H9 (cell line): ENCODE measurements at regions not wholly inside any gene's neighbourhood (a gene's known extent, or its start where the extent isn't known, plus 50 kb on each side); places are given as distances from the start of the nearest gene placed in this dataset.
A peak's percentile ranks its signal among the peaks of the same experiment; 100 is the strongest.

Experiments used
- DNase-seq: peaks from one replicate; pipeline ENCODE4 v3.0.0-alpha.2; 2017
- H2AFZ ChIP-seq: one replicate; pipeline ENCODE4 v1.6.1; 2013; ENCODE audit warnings: mild to moderate bottlenecking, low read length, control low read depth, moderate library complexity
- H2AK5ac ChIP-seq: 2 replicates; pipeline ENCODE4 v1.6.1; 2013; ENCODE audit warnings: low read length, control low read depth, mixed read lengths; ENCODE audit not compliant: insufficient read length
- H2BK120ac ChIP-seq: one replicate; pipeline ENCODE4 v1.6.1; 2013; ENCODE audit warnings: low read depth, mild to moderate bottlenecking, low read length, control low read depth, inconsistent platforms; ENCODE audit not compliant: poor library complexity, severe bottlenecking
- H2BK12ac ChIP-seq: 2 replicates; pipeline ENCODE4 v1.6.1; 2013; ENCODE audit warnings: low read length, control low read depth, mixed read lengths, low read depth; ENCODE audit not compliant: insufficient read length
- H2BK15ac ChIP-seq: 2 replicates; pipeline ENCODE4 v1.6.1; 2013; ENCODE audit warnings: low read depth, low read length, control low read depth
- H2BK20ac ChIP-seq: one replicate; pipeline ENCODE4 v1.6.1; 2013; ENCODE audit warnings: low read depth, mild to moderate bottlenecking, low read length, control low read depth, inconsistent platforms; ENCODE audit not compliant: poor library complexity, severe bottlenecking
- H2BK5ac ChIP-seq: 2 replicates; pipeline ENCODE4 v1.6.1; 2013; ENCODE audit warnings: low read length, control low read depth, mixed read lengths; ENCODE audit not compliant: insufficient read length
- H3K14ac ChIP-seq: 2 replicates; pipeline ENCODE4 v1.6.1; 2013; ENCODE audit warnings: low read length, control low read depth; ENCODE audit not compliant: insufficient read depth
- H3K18ac ChIP-seq: 2 replicates; pipeline ENCODE4 v1.6.1; 2013; ENCODE audit warnings: low read depth, mild to moderate bottlenecking, mixed read lengths, low read length, control low read depth; ENCODE audit not compliant: insufficient read length
- H3K23ac ChIP-seq: 2 replicates; pipeline ENCODE4 v1.6.1; 2013; ENCODE audit warnings: low read length, control low read depth, mixed read lengths, low read depth; ENCODE audit not compliant: insufficient read length
- H3K23me2 ChIP-seq: 2 replicates; pipeline ENCODE4 v1.6.1; 2013; ENCODE audit warnings: low read depth, mild to moderate bottlenecking, mixed read lengths, low read length, control low read depth; ENCODE audit not compliant: insufficient read length, poor library complexity, severe bottlenecking
- H3K27ac ChIP-seq: 2 replicates; pipeline ENCODE4 v1.5.1; 2013; ENCODE audit warnings: low read length, control low read depth, mixed read lengths, low read depth; ENCODE audit not compliant: insufficient read length
- H3K27me3 ChIP-seq: 2 replicates; pipeline ENCODE4 v1.6.1; 2013; ENCODE audit warnings: low read length, control low read depth, inconsistent platforms; ENCODE audit not compliant: insufficient read depth
- H3K4ac ChIP-seq: 2 replicates; pipeline ENCODE4 v1.6.1; 2013; ENCODE audit warnings: low read depth, mild to moderate bottlenecking, control low read depth, inconsistent platforms, low read length, moderate library complexity
- H3K4me1 ChIP-seq: 2 replicates; pipeline ENCODE4 v1.6.1; 2013; ENCODE audit warnings: low read length, control low read depth, inconsistent platforms; ENCODE audit not compliant: insufficient read depth
- H3K4me2 ChIP-seq: 2 replicates; pipeline ENCODE4 v1.6.1; 2013; ENCODE audit warnings: low read length, control low read depth, mixed read lengths; ENCODE audit not compliant: insufficient read length, insufficient read depth
- H3K56ac ChIP-seq: 2 replicates; pipeline ENCODE4 v1.6.1; 2013; ENCODE audit warnings: low read depth, mild to moderate bottlenecking, mixed read lengths, low read length, control low read depth; ENCODE audit not compliant: insufficient read length
- H3K79me1 ChIP-seq: 2 replicates; pipeline ENCODE4 v1.6.1; 2013; ENCODE audit warnings: low read depth, mild to moderate bottlenecking, moderate library complexity, low read length, control low read depth, inconsistent platforms; ENCODE audit not compliant: insufficient read depth, poor library complexity, severe bottlenecking
- H3K79me2 ChIP-seq: 2 replicates; pipeline ENCODE4 v1.6.1; 2013; ENCODE audit warnings: low read length, control low read depth, inconsistent platforms; ENCODE audit not compliant: insufficient read depth
- H3K9ac ChIP-seq: 2 replicates; pipeline ENCODE4 v1.6.1; 2013; ENCODE audit warnings: low read length, control low read depth, mixed read lengths; ENCODE audit not compliant: insufficient read length; ENCODE audit errors: extremely low read depth
- H3K9me3 ChIP-seq: one replicate; pipeline ENCODE4 v1.6.1; 2013; ENCODE audit warnings: low read depth, low read length, inconsistent platforms; ENCODE audit not compliant: control insufficient read depth
- H3T11ph ChIP-seq: one replicate; pipeline ENCODE4 v1.6.1; 2013; ENCODE audit warnings: mild to moderate bottlenecking, low read length, control low read depth, inconsistent platforms
- H4K20me1 ChIP-seq: one replicate; pipeline ENCODE4 v1.6.1; 2013; ENCODE audit not compliant: control insufficient read depth, insufficient read length, insufficient read depth
- H4K5ac ChIP-seq: 2 replicates; pipeline ENCODE4 v1.6.1; 2013; ENCODE audit warnings: low read depth, mild to moderate bottlenecking, mixed read lengths, low read length, control low read depth; ENCODE audit not compliant: insufficient read length
- H4K8ac ChIP-seq: replicated peaks from 2 replicates; pipeline ENCODE4 v1.6.1; 2013; ENCODE audit warnings: low read length, control low read depth, mixed read lengths, low read depth; ENCODE audit not compliant: insufficient read length
- H4K91ac ChIP-seq: 2 replicates; pipeline ENCODE4 v1.6.1; 2013; ENCODE audit warnings: low read depth, mild to moderate bottlenecking, moderate library complexity, mixed read lengths, low read length, control low read depth; ENCODE audit not compliant: insufficient read length
- H3K27ac Mint-ChIP-seq, 3 experiments: 2 replicates in 2 of 3; 3 replicates in 1 of 3; pipeline ENCODE4 v1.8.0; 2020 to 2021; ENCODE audit warnings: mixed read lengths in 3 of 3, mild to moderate bottlenecking in 1 of 3, moderate library complexity in 1 of 3
- H3K27me3 Mint-ChIP-seq: 2 replicates; pipeline ENCODE4 v1.8.0; 2021; ENCODE audit warnings: low read depth, mild to moderate bottlenecking, moderate library complexity, mixed read lengths
- H3K36me3 Mint-ChIP-seq, 3 experiments: 2 replicates in 2 of 3; 3 replicates in 1 of 3; pipeline ENCODE4 v1.8.0; 2020 to 2021; ENCODE audit warnings: low read depth in 3 of 3, mixed read lengths in 3 of 3; ENCODE audit not compliant: insufficient read depth in 1 of 3
- H3K4me1 Mint-ChIP-seq, 2 experiments: 2 replicates each; pipeline ENCODE4 v1.8.0; 2020; ENCODE audit warnings: mixed read lengths in 2 of 2
- H3K4me3 Mint-ChIP-seq, 2 experiments: 2 replicates in 1 of 2; 3 replicates in 1 of 2; pipeline ENCODE4 v1.8.0; 2020 to 2021; ENCODE audit warnings: mild to moderate bottlenecking in 2 of 2, mixed read lengths in 2 of 2, moderate library complexity in 1 of 2
- H3K9me3 Mint-ChIP-seq, 2 experiments: 2 replicates in 1 of 2; 3 replicates in 1 of 2; pipeline ENCODE4 v1.8.0; 2020; ENCODE audit warnings: mild to moderate bottlenecking in 2 of 2, mixed read lengths in 2 of 2, moderate library complexity in 1 of 2
- CTCF ChIP-seq: fragments of 200-600 bp; sonication (generic); conservative IDR thresholded peaks from 3 replicates; pipeline ENCODE4 v1.8.0; 2021; ENCODE audit warnings: antibody characterized with exemption, mild to moderate bottlenecking
- WGBS: extraction: QIAGEN DNeasy Blood & Tissue Kit; methylation state at CpG from one replicate; pipeline ENCODE4 v1.1.7; 2013; ENCODE audit warnings: missing lambda C conversion rate, low lambda C conversion rate, mixed read lengths; ENCODE audit not compliant: insufficient read length; ENCODE audit errors: extremely low coverage; 5-methylcytosine and 5-hydroxymethylcytosine counted together

- Histone ChIP-seq H3K4me2 (no peak overlapping the region), H3K56ac (no peak overlapping the region), H4K20me1 (no peaks in the 10 kb centered on the region), H3K4me1 (no peaks in the 10 kb centered on the region; the same call in 1 of the 2 replicates), H3K27ac (no peak overlapping the region), H3K27me3 (no peaks in the 10 kb centered on the region), H2BK20ac (no peak overlapping the region), H4K8ac (no peak overlapping the region), H3K18ac (no peak overlapping the region), H3K79me1 (no peaks in the 10 kb centered on the region), H3K23me2 (no peaks in the 10 kb centered on the region), H3K4ac (no peak overlapping the region), H3K9ac (no peak overlapping the region), H3K9me3 (peaks cover 5% of the 10 kb centered on the region), H3K23ac (no peak overlapping the region), H2BK120ac (no peak overlapping the region), H2AFZ (no peak overlapping the region), H2BK5ac (no peak overlapping the region), H3K14ac (no peak overlapping the region), H2BK12ac (no peak overlapping the region), H3T11ph (no peak overlapping the region), H2AK5ac (no peak overlapping the region), H4K5ac (no peak overlapping the region), H4K91ac (no peak overlapping the region), H3K79me2 (no peaks in the 10 kb centered on the region), H2BK15ac (no peak overlapping the region)
- Mint-ChIP-seq H3K9me3 (peaks cover 30 to 39% of the 10 kb centered on the region in 2 experiments), H3K27ac (peak overlapping the region in 1 of 3 experiments; percentile 65; a peak in 1 of 7 replicates), H3K27me3 (peaks cover 36% of the 10 kb centered on the region), H3K4me1 (peaks cover 16 to 24% of the 10 kb centered on the region in 2 experiments), H3K36me3 (peaks cover 16 to 38% (median 18%) of the 10 kb centered on the region in 3 experiments), H3K4me3 (no peak overlapping the region)
- DNase-seq = no peak
- no CpG with 5 or more reads among the region's 2 CpGs for WGBS
- TF ChIP-seq CTCF = no peak
These were observed 165.1 kb upstream of the TMCC3 start for GRCh38 chr12:94815450-94815849.
